B cell (primary cell): ENCODE measurements at regions not wholly inside any gene's neighbourhood (a gene's known extent, or its start where the extent isn't known, plus 50 kb on each side); places are given as distances from the start of the nearest gene placed in this dataset.

ENCODE experiments used
- CTCF ChIP-seq: fragments of 200-600 bp; IDR thresholded peaks from one replicate; pipeline ENCODE4 v1.8.0; 2022; ENCODE audit warnings: antibody characterized with exemption, mild to moderate bottlenecking
- EZH2 ChIP-seq: IDR thresholded peaks from 2 replicates; pipeline ENCODE4 v1.6.1; 2012; ENCODE audit warnings: borderline replicate concordance, low read depth, mild to moderate bottlenecking, moderate library complexity, low read length; ENCODE audit not compliant: insufficient read depth, poor library complexity, severe bottlenecking

- TF ChIP-seq CTCF (no peak), EZH2 (no peak)
Measured at GRCh38 chr2:219969508-219969907, 342.1 kb downstream of the SLC4A3 start.
